GM12891 (cell line): ENCODE measurements at regions not wholly inside any gene's neighbourhood (a gene's known extent, or its start where the extent isn't known, plus 50 kb on each side); places are given as distances from the start of the nearest gene placed in this dataset.

Experiments used
- POLR2A ChIP-seq: IDR thresholded peaks from 2 replicates; pipeline ENCODE4 v1.6.1; 2011; ENCODE audit warnings: low read depth, low read length, control low read depth
- TAF1 ChIP-seq: IDR thresholded peaks from 2 replicates; pipeline ENCODE4 v1.6.1; 2011; ENCODE audit warnings: low read depth, low read length, control low read depth

- no peak for TF ChIP-seq POLR2A
- TF ChIP-seq TAF1, result no peak
Measured at GRCh38 chr15:35616498-35617271, 70.7 kb upstream of the DPH6 start.
